ENCODE measurements at regions not wholly inside any gene's neighbourhood (a gene's known extent, or its start where the extent isn't known, plus 50 kb on each side); places are given as distances from the start of the nearest gene placed in this dataset.
"Not testable (repeated sequence)": the region's sequence is repeated elsewhere in the genome, so short reads cannot be mapped to it uniquely, and the experiment has no call there.

- intact Hi-C loops (cut with DNase I); DNase-seq (ENCODE audit: low spot score): not testable (repeated sequence)
Observed at GRCh38 chr20:1731828-1732375, 74.3 kb upstream of the SIRPG start.

GRCh38 chr20:1730981-1731711 lies 73.6 kb upstream of the SIRPG start:
- intact Hi-C loops (cut with DNase I); DNase-seq (ENCODE audit: low spot score): not testable (repeated sequence)

- DNase-seq (ENCODE audit: low spot score); intact Hi-C loops (cut with DNase I): not testable (repeated sequence)
Observed at GRCh38 chr20:1727303-1727702, 69.7 kb upstream of the SIRPG start.

DNA sequence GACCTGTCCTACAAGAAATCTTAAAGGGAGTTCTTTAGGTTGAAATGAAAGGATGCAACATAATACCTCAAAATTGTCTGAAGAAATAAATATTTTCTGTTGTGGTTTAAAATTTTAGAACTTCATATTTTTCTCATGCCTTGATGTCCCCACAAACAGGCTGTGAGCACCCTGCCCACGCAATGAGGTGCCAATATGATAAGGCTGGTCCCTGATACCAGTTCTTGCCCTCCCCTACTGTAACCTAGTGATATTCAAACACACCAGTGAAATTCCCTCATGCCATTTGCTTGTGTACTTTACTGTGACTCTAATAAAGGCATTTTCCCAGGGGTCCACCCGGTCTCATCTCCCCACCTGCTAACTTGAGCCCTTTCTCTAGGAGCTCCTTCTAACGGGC lies 67.3 kb upstream of the SIRPG start:
- intact Hi-C loops (cut with DNase I): no loop called here
- no peak for DNase-seq (ENCODE audit: low spot score)

GRCh38 chr20:1722513-1723050 lies 65.0 kb upstream of the SIRPG start:
- DNase-seq (ENCODE audit: low spot score): no peak
- intact Hi-C loops (cut with DNase I): no loop called here

DNA sequence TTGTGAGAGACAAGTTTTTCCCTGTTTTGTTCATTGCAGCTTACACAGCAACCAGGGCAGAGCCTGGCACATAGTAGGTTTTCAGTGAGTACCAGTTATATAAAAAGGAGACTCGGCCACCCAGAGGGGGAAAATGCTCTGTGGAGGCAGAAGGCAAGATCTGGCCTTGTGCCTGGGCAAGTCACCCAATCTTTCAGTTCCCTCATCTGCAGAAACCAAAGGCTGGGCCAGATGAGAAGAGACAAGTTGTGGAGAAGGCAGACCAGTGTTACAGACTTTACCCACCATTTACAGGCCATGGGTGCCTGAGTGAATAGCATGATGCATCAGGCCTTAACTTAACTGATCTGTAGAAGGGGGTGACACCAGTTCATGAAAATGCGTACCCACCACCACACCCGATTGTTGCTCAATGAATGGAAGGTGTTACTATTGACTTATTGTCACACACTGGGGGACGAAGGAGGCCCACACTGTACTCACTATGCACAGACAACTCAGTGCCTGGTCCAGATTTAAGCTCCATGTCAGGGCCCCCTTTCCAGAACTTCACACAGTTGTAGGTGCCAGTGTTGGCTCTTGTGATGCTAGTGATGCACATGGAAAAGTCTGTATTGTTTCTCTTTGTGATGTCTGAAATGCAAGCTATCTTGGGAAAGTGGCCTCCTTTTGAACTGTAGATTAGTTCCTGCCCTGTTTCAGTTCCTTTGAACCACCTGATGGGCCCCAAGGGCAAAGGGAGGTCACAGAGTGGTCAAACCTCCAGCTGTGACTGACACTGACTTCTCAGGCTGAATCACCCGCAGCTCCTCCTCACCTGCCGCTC lies 64.3 kb upstream of the SIRPG start:
- no peak for DNase-seq (ENCODE audit: low spot score)
- intact Hi-C loops (cut with DNase I): no loop called here

DNA sequence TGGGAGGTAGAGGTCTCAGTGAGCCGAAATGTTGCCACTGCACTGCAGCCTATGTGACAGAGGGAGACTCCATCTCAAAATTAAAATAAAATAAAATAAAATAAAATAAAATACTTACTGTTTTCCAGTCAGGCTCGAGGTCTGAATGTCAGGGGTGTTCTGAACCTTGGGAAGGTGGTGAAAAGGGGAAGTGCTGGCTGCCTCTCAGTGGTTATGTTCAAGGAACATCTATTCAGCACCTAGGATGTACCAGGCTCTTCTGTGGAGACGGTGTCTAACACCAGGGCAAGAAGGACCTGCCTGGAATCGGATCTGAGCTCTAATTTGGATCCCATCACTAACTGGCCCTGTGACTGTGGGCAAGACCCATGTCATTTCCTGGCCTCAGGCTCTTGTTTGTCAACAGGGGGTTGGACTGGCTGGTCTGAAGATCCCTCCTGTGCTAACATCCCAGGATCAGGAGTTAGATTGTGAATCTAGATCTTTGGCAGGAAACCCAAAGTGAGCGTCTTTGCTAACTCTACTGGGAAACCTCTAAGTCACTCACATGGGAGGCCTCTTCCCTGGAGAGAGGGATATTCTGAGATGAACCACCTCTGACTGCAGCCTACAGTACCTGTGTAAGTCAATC lies 63.4 kb upstream of the SIRPG start:
- no peak for DNase-seq (ENCODE audit: low spot score)
- intact Hi-C loops (cut with DNase I): no loop called here

GRCh38 chr20:1720226-1720625 lies 62.6 kb upstream of the SIRPG start:
- intact Hi-C loops (cut with DNase I): no loop called here

DNA sequence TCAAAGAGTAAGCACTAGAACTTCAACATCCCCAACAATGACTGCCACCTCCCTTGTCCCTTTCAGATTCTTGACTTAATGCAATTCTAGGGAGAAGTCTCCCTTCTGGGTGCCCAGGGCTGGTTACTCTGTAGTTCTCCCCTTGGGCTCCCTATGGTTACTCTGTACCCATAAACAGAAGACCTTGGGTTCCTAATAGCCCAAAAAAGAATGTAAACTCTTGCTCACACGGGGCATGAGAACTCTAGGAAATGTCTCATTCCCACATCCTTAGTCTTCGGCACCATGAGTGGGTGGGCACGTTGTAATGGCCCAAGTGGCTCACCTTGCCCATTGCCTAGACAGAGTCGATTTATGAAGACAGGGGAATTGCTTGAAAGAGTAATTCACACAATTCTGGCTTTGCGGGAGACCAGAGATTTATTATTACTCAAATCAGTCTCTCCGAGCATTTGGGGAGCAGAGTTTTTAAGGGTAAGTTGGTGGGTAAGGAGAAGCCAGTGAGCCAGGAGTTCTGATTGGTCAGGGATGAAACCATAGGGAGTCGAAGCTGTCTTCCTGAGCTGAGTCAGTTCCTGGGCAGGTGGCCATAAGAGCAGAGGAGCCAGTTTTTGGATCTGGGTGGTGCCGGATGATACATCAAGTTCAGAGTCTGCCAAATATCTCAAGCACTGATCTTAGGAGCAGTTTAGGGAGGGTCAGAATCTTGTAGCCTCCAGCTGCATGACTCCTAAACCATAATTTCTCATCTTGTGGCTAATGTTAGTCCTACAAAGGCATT lies 61.2 kb upstream of the SIRPG start:
- no peak for DNase-seq (ENCODE audit: low spot score)
- intact Hi-C loops (cut with DNase I): no loop called here

More at GRCh38 chr20:1720226-1720625, 62.6 kb upstream of the SIRPG start:
- no peak for DNase-seq (ENCODE audit: low spot score)

DNA sequence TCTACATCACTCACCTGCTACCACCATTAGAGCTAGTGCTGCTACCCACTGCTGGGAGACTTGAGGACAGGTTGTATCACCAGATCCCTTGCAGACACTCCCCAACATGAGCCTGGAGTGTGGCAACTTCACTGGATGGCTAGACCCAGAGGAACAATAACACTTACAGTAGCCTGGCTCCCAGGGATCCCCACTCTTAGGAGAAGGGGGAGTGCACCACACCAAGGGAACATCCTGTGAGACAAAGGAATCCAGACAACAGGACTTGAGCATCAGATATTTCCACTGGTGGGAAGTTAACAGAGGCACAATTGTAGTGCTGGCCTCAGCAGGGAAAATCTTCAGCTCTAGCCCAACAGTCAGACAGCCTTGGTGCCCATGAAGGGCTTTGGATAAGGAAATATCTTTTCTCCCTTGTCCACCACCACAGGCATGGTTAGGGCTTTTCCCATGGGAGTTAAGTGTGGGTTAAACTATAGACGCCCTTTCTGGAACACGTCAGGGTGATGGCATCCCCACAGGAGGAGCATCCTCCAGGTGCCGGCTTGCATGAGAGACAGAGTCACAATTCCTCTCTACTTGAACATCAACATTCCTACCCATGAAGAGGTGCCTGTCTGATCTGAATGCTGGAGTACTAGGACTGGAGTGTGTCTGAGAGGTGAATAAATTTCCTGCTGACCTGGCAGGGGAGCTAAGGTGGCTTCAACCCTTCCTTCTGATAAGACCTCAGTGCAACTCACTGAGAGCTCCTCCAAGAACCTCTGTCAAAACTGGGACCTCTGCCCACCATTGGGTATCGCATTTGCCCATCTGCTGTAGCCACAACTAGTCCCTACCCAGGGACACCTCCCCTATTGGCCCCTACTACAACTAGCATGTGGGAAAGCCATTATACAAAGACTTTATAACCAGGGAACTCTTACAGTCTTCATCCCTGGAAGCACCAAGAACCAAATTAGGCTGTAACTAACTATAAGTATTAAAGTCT lies 55.4 kb upstream of the SIRPG start:
- intact Hi-C loops (cut with DNase I): no loop called here
- DNase-seq (ENCODE audit: low spot score): no peak

DNA sequence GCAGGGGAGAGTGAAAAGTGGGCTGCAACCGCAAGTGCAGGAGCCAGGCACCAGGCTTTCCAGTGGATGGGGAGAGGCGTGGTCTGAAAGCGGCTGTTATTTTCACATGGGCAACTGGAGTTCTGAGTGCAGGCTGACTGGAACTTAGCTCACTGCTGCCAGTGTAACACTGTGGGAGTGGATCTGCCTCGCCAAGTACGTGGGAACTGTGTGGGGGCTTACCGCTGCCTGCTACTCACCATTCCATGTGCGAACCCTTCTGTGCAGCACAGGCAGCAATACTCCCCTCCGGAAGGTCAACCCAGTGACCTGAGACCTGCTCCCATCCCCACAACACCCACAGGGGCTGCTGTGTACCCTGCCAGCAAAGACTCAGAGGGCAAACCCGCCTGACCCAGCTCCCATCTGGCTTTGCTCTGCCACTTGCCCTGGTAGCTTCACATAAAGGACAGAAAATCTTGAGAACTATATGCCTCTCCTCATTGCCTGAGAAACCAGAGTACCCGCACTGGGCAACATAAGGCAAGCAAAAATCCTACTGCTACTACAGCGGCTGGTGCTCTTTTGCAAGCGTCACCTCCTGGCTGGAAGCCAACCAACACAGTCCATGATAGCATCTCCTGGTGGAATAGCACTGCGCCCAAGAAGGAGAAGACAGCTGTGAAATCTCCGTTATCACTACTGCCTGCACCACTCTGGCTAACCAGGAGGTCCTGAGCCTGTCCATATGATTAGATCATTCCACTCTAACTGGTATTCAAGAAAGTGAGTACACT lies 54.4 kb upstream of the SIRPG start:
- intact Hi-C loops (cut with DNase I): no loop called here
- DNase-seq (ENCODE audit: low spot score): no peak

- intact Hi-C loops (cut with DNase I): no loop called here
- no peak for DNase-seq (ENCODE audit: low spot score)
Observed at GRCh38 chr20:1711266-1711665, 53.7 kb upstream of the SIRPG start.

GRCh38 chr20:1710484-1710883 lies 52.9 kb upstream of the SIRPG start:
- DNase-seq (ENCODE audit: low spot score): no peak
- intact Hi-C loops (cut with DNase I): no loop called here

- DNase-seq (ENCODE audit: low spot score): no peak
- intact Hi-C loops (cut with DNase I): no loop called here
Observed at GRCh38 chr20:1707588-1708449, 50.2 kb upstream of the SIRPG start.
